ENCODE measurements at regions not wholly inside any gene's neighbourhood (a gene's known extent, or its start where the extent isn't known, plus 50 kb on each side); places are given as distances from the start of the nearest gene placed in this dataset.

GRCh38 chr18:65477455-65477854 is 273.4 kb upstream of the CDH7 start:
- H3K27me3 ChIP-seq = no peaks in the 10 kb centered on the region
- H3K27ac ChIP-seq = no peak overlapping the region
- no peak overlapping the region for H2AFZ ChIP-seq
- H3K9me3 ChIP-seq (ENCODE audit: low read depth) = no peaks in the 10 kb centered on the region
- no peak overlapping the region for H3K4me2 ChIP-seq
- H4K20me1 ChIP-seq (ENCODE audit: insufficient read depth, poor library complexity, severe bottlenecking) = no peaks in the 10 kb centered on the region
- DNase-seq (ENCODE audit: low spot score) = no peak
- no peaks in the 10 kb centered on the region for H3K4me1 ChIP-seq (ENCODE audit: insufficient read depth)
- no peaks in the 10 kb centered on the region for H3K36me3 ChIP-seq (replicated peaks; ENCODE audit: insufficient read depth, low read depth)
- H3K9me2 ChIP-seq (replicated peaks; ENCODE audit: insufficient read depth) = no peaks in the 10 kb centered on the region
- 55% methylated on average over 3 of the region's 3 CpGs for whole genome bisulfite sequencing (ENCODE audit: low lambda C conversion rate, missing lambda C conversion rate)
- no peaks in the 10 kb centered on the region for H3K79me2 ChIP-seq
- H3K4me3 ChIP-seq = no peak overlapping the region
- TF ChIP-seq EZH2 (IDR thresholded peaks at IDR 0.05; ENCODE audit: borderline replicate concordance) = no peak
- no peak for TF ChIP-seq CTCF (IDR thresholded peaks at IDR 0.05; ENCODE audit: poor library complexity)
- TF ChIP-seq EZH2phosphoT487 (IDR thresholded peaks at IDR 0.05; ENCODE audit: low read depth, severe bottlenecking, unreplicated experiment) = no peak

- no peaks in the 10 kb centered on the region for H3K9me2 ChIP-seq (replicated peaks; ENCODE audit: insufficient read depth)
- 80% methylated on average over 3 of the region's 3 CpGs for WGBS (ENCODE audit: low lambda C conversion rate, missing lambda C conversion rate)
- H3K4me2 ChIP-seq = no peak overlapping the region
- no peaks in the 10 kb centered on the region for H3K9me3 ChIP-seq (ENCODE audit: low read depth)
- no peaks in the 10 kb centered on the region for H3K36me3 ChIP-seq (replicated peaks; ENCODE audit: insufficient read depth, low read depth)
- no peaks in the 10 kb centered on the region for H3K4me1 ChIP-seq (ENCODE audit: insufficient read depth)
- TF ChIP-seq EZH2phosphoT487 (IDR thresholded peaks at IDR 0.05; ENCODE audit: low read depth, severe bottlenecking, unreplicated experiment) = no peak
- TF ChIP-seq CTCF (IDR thresholded peaks at IDR 0.05; ENCODE audit: poor library complexity) = no peak
- no peak for TF ChIP-seq EZH2 (IDR thresholded peaks at IDR 0.05; ENCODE audit: borderline replicate concordance)
- DNase-seq (ENCODE audit: low spot score) = no peak
- H3K27me3 ChIP-seq = no peaks in the 10 kb centered on the region
- H2AFZ ChIP-seq = no peak overlapping the region
- H3K4me3 ChIP-seq = no peak overlapping the region
- no peaks in the 10 kb centered on the region for H3K79me2 ChIP-seq
- no peaks in the 10 kb centered on the region for H4K20me1 ChIP-seq (ENCODE audit: insufficient read depth, poor library complexity, severe bottlenecking)
- H3K27ac ChIP-seq = no peak overlapping the region
These were observed 281.9 kb upstream of the CDH7 start for GRCh38 chr18:65468881-65469280.

GRCh38 chr18:65464361-65464760 is 286.5 kb upstream of the CDH7 start:
- H3K9me2 ChIP-seq (replicated peaks; ENCODE audit: insufficient read depth) = no peaks in the 10 kb centered on the region
- H3K27me3 ChIP-seq = no peaks in the 10 kb centered on the region
- no peaks in the 10 kb centered on the region for H3K36me3 ChIP-seq (replicated peaks; ENCODE audit: insufficient read depth, low read depth)
- no peaks in the 10 kb centered on the region for H3K4me1 ChIP-seq (ENCODE audit: insufficient read depth)
- no peak overlapping the region for H3K4me2 ChIP-seq
- WGBS (ENCODE audit: low lambda C conversion rate, missing lambda C conversion rate) = 90% methylated on average over 1 of the region's 1 CpG
- H3K27ac ChIP-seq = no peak overlapping the region
- TF ChIP-seq CTCF (IDR thresholded peaks at IDR 0.05; ENCODE audit: poor library complexity) (no peak), EZH2phosphoT487 (IDR thresholded peaks at IDR 0.05; ENCODE audit: low read depth, severe bottlenecking, unreplicated experiment) (no peak), EZH2 (IDR thresholded peaks at IDR 0.05; ENCODE audit: borderline replicate concordance) (no peak)
- no peaks in the 10 kb centered on the region for H3K9me3 ChIP-seq (ENCODE audit: low read depth)
- H2AFZ ChIP-seq = no peak overlapping the region
- no peaks in the 10 kb centered on the region for H3K79me2 ChIP-seq
- H3K4me3 ChIP-seq = no peak overlapping the region
- H4K20me1 ChIP-seq (ENCODE audit: insufficient read depth, poor library complexity, severe bottlenecking) = no peaks in the 10 kb centered on the region
- DNase-seq (ENCODE audit: low spot score) = no peak

- 87% methylated on average over 3 of the region's 3 CpGs for WGBS (ENCODE audit: low lambda C conversion rate, missing lambda C conversion rate)
- Histone ChIP-seq H3K27ac (no peak overlapping the region), H4K20me1 (ENCODE audit: insufficient read depth, poor library complexity, severe bottlenecking) (no peaks in the 10 kb centered on the region), H3K9me3 (ENCODE audit: low read depth) (no peaks in the 10 kb centered on the region), H3K36me3 (replicated peaks; ENCODE audit: insufficient read depth, low read depth) (no peaks in the 10 kb centered on the region), H2AFZ (no peak overlapping the region), H3K27me3 (no peaks in the 10 kb centered on the region), H3K9me2 (replicated peaks; ENCODE audit: insufficient read depth) (no peaks in the 10 kb centered on the region), H3K4me1 (ENCODE audit: insufficient read depth) (no peaks in the 10 kb centered on the region), H3K4me3 (no peak overlapping the region), H3K79me2 (no peaks in the 10 kb centered on the region), H3K4me2 (no peak overlapping the region)
- DNase-seq (ENCODE audit: low spot score) = no peak
- no peak for TF ChIP-seq EZH2 (IDR thresholded peaks at IDR 0.05; ENCODE audit: borderline replicate concordance)
- no peak for TF ChIP-seq EZH2phosphoT487 (IDR thresholded peaks at IDR 0.05; ENCODE audit: low read depth, severe bottlenecking, unreplicated experiment)
- no peak for TF ChIP-seq CTCF (IDR thresholded peaks at IDR 0.05; ENCODE audit: poor library complexity)
These were observed 291.1 kb upstream of the CDH7 start for GRCh38 chr18:65459741-65460140.

Measured in hepatocyte (in vitro differentiated cells).